ENCODE measurements at regions not wholly inside any gene's neighbourhood (a gene's known extent, or its start where the extent isn't known, plus 50 kb on each side); places are given as distances from the start of the nearest gene placed in this dataset.
"Not testable (repeated sequence)": the region's sequence is repeated elsewhere in the genome, so short reads cannot be mapped to it uniquely, and the experiment has no call there.

GRCh38 chr1:189786761-189787160 lies 690.9 kb downstream of the BRINP3 start:
- no peak for TF ChIP-seq CTCF (IDR thresholded peaks at IDR 0.05)
- no peak for DNase-seq (ENCODE audit: low spot score)
- ATAC-seq (ENCODE audit: low FRiP score) = no peak

GRCh38 chr1:189787201-189787600 lies 690.5 kb downstream of the BRINP3 start:
- DNase-seq (ENCODE audit: low spot score) = no peak
- no peak for ATAC-seq (ENCODE audit: low FRiP score)
- TF ChIP-seq CTCF (IDR thresholded peaks at IDR 0.05) = no peak

GRCh38 chr1:189790335-189790734 lies 687.3 kb downstream of the BRINP3 start:
- TF ChIP-seq CTCF (IDR thresholded peaks at IDR 0.05) = no peak
- ATAC-seq (ENCODE audit: low FRiP score) = no peak
- no peak for DNase-seq (ENCODE audit: low spot score)

- ATAC-seq (ENCODE audit: low FRiP score) (no peak), DNase-seq (ENCODE audit: low spot score) (no peak)
- TF ChIP-seq CTCF (IDR thresholded peaks at IDR 0.05) = no peak
Observed at GRCh38 chr1:189803364-189803763, 674.3 kb downstream of the BRINP3 start.

- no peak for DNase-seq (ENCODE audit: low spot score)
- TF ChIP-seq CTCF (IDR thresholded peaks at IDR 0.05) = no peak
- ATAC-seq (ENCODE audit: low FRiP score) = no peak
Observed at GRCh38 chr1:189804352-189804751, 673.3 kb downstream of the BRINP3 start.

- DNase-seq (ENCODE audit: low spot score) = no peak
- no peak for ATAC-seq (ENCODE audit: low FRiP score)
Observed at GRCh38 chr1:189805735-189806134, 671.9 kb downstream of the BRINP3 start.

GRCh38 chr1:189810639-189811038 lies 667.0 kb downstream of the BRINP3 start:
- ATAC-seq (ENCODE audit: low FRiP score); DNase-seq (ENCODE audit: low spot score): not testable (repeated sequence)

More at GRCh38 chr1:189805735-189806134, 671.9 kb downstream of the BRINP3 start:
- no peak for TF ChIP-seq CTCF (IDR thresholded peaks at IDR 0.05)

- TF ChIP-seq CTCF (IDR thresholded peaks at IDR 0.05) = no peak
Observed at GRCh38 chr1:189811960-189812359, 665.7 kb downstream of the BRINP3 start.

More at GRCh38 chr1:189811960-189812359, 665.7 kb downstream of the BRINP3 start:
- no peak for DNase-seq (ENCODE audit: low spot score)
- no peak for ATAC-seq (ENCODE audit: low FRiP score)

Measured in omental fat pad (tissue), 3 donors.